ENCODE measurements at regions not wholly inside any gene's neighbourhood (a gene's known extent, or its start where the extent isn't known, plus 50 kb on each side); places are given as distances from the start of the nearest gene placed in this dataset.

DNA sequence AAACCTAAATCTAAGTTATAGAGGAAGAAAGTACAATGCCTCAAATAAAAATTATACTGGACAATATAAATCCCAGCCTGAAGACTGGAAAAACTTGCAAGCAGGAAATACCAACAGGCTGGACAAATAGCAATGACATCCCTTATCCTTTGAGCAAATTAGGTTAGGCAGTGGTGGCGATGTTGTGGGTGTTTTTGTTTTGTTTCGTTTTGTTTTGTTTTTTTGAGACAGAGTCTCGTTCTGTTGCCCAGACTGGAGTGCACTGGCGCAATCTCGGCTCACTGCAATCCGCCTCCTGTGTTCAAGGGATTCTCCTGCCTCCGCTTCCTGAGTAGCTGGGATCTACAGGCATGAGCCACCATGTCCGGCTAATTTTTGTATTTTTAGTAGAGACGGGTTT is 57.3 kb upstream of the TES start:
- no peak overlapping the region for H3K4me3 ChIP-seq (ENCODE audit: low read length)
- no peak for DNase-seq (ENCODE audit: low read depth)
- TF ChIP-seq, protein P1, sequence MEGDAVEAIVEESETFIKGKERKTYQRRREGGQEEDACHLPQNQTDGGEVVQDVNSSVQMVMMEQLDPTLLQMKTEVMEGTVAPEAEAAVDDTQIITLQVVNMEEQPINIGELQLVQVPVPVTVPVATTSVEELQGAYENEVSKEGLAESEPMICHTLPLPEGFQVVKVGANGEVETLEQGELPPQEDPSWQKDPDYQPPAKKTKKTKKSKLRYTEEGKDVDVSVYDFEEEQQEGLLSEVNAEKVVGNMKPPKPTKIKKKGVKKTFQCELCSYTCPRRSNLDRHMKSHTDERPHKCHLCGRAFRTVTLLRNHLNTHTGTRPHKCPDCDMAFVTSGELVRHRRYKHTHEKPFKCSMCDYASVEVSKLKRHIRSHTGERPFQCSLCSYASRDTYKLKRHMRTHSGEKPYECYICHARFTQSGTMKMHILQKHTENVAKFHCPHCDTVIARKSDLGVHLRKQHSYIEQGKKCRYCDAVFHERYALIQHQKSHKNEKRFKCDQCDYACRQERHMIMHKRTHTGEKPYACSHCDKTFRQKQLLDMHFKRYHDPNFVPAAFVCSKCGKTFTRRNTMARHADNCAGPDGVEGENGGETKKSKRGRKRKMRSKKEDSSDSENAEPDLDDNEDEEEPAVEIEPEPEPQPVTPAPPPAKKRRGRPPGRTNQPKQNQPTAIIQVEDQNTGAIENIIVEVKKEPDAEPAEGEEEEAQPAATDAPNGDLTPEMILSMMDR (conservative IDR thresholded peaks at IDR 0.05; ENCODE audit: low read depth, low read length) = no peak

GRCh38 chr7:116159711-116160110 is 50.6 kb upstream of the TES start:
- H3K4me3 ChIP-seq (ENCODE audit: low read length) = no peak overlapping the region
- TF ChIP-seq, protein P1 (conservative IDR thresholded peaks at IDR 0.05; ENCODE audit: low read depth, low read length) = no peak
- DNase-seq (ENCODE audit: low read depth) = no peak

All from retinal pigment epithelial cell (primary cell).